Posterior vena cava (tissue), 2 donors: ENCODE measurements at regions not wholly inside any gene's neighbourhood (a gene's known extent, or its start where the extent isn't known, plus 50 kb on each side); places are given as distances from the start of the nearest gene placed in this dataset.

Experiments used
- DNase-seq: peaks from one replicate; pipeline ENCODE4 v3.0.0-alpha.2; 2020; ENCODE audit warnings: low spot score
- intact Hi-C, 2 donors: fragments of 100-400 bp; cut with DNase I; formaldehyde crosslinking; loops; one replicate each; pipeline versions ENCODE4 v1.14.1 to v1.14.2; 2022 to 2023
- donor health status: DM: yes; HTN: yes; CAD: no.
- donor health status: DM: yes; HTN: yes; CAD: no.

- intact Hi-C loops: no loop called here
- DNase-seq: no peak
Observed at GRCh38 chr5:54832045-54832444, 153.3 kb downstream of the ESM1 start.

- no peak for DNase-seq
- intact Hi-C loops: no loop called here
Observed at GRCh38 chr5:54831233-54831632, 154.2 kb downstream of the ESM1 start.

GRCh38 chr5:54829676-54830535, 155.5 kb downstream of the ESM1 start:
- no peak for DNase-seq

GRCh38 chr5:54829102-54829501, 156.3 kb downstream of the ESM1 start:
- no peak for DNase-seq
- intact Hi-C loops: no loop called here

More at GRCh38 chr5:54829676-54830535, 155.5 kb downstream of the ESM1 start:
- intact Hi-C loops: no loop called here

- intact Hi-C loops: no loop called here
Observed at GRCh38 chr5:54828151-54828550, 157.2 kb downstream of the ESM1 start.

GRCh38 chr5:54825005-54825404, 160.4 kb downstream of the ESM1 start:
- intact Hi-C loops: no loop called here
- no peak for DNase-seq

More at GRCh38 chr5:54828151-54828550, 157.2 kb downstream of the ESM1 start:
- DNase-seq: no peak

- intact Hi-C loops: no loop called here
- DNase-seq: no peak
Observed at GRCh38 chr5:54823006-54823405, 162.4 kb downstream of the ESM1 start.

- intact Hi-C loops: no loop called here
- DNase-seq: no peak
Observed at GRCh38 chr5:54822324-54822687, 163.1 kb downstream of the ESM1 start.

- no peak for DNase-seq
- intact Hi-C loops: no loop called here
Observed at GRCh38 chr5:54821445-54822323, 163.7 kb downstream of the ESM1 start.

GRCh38 chr5:54820346-54821134, 164.9 kb downstream of the ESM1 start:
- intact Hi-C loops: no loop called here
- DNase-seq: no peak

- no peak for DNase-seq
- intact Hi-C loops: no loop called here
Observed at GRCh38 chr5:54807421-54807820, 178.0 kb downstream of the ESM1 start.

GRCh38 chr5:54804521-54804920, 180.9 kb downstream of the ESM1 start:
- intact Hi-C loops: no loop called here
- no peak for DNase-seq

GRCh38 chr5:54804086-54804485, 181.3 kb downstream of the ESM1 start:
- intact Hi-C loops: no loop called here
- DNase-seq: no peak

- intact Hi-C loops: no loop called here
- no peak for DNase-seq
Observed at GRCh38 chr5:54803471-54804011, 181.9 kb downstream of the ESM1 start.

GRCh38 chr5:54799645-54800044, 185.7 kb downstream of the ESM1 start:
- intact Hi-C loops: no loop called here

GRCh38 chr5:54795777-54796176, 189.6 kb downstream of the ESM1 start:
- DNase-seq: no peak
- intact Hi-C loops: no loop called here

More at GRCh38 chr5:54799645-54800044, 185.7 kb downstream of the ESM1 start:
- no peak for DNase-seq

- intact Hi-C loops: no loop called here
- no peak for DNase-seq
Observed at GRCh38 chr5:54795284-54795683, 190.1 kb downstream of the ESM1 start.

GRCh38 chr5:54794135-54794975, 191.0 kb downstream of the ESM1 start:
- intact Hi-C loops: no loop called here
- DNase-seq: no peak
